Neuronal stem cell (in vitro differentiated cells): ENCODE measurements at regions not wholly inside any gene's neighbourhood (a gene's known extent, or its start where the extent isn't known, plus 50 kb on each side); places are given as distances from the start of the nearest gene placed in this dataset.

Source experiments
- DNase-seq: peaks from one replicate; pipeline ENCODE4 v3.0.0-alpha.2; 2013; ENCODE audit warnings: low spot score
- H2AFZ ChIP-seq: one replicate; pipeline ENCODE4 v1.6.1; 2013; ENCODE audit warnings: mild to moderate bottlenecking, low read length, inconsistent platforms
- H2AK5ac ChIP-seq: 2 replicates; pipeline ENCODE4 v1.6.1; 2013; ENCODE audit warnings: low read depth, mild to moderate bottlenecking, inconsistent platforms, low read length, moderate library complexity, mixed read lengths
- H2BK120ac ChIP-seq: 2 replicates; pipeline ENCODE4 v1.6.1; 2013; ENCODE audit warnings: low read depth, mild to moderate bottlenecking, inconsistent platforms, low read length, moderate library complexity, mixed read lengths
- H2BK12ac ChIP-seq: one replicate; pipeline ENCODE4 v1.6.1; 2013; ENCODE audit warnings: low read length, inconsistent platforms
- H2BK15ac ChIP-seq: 2 replicates; pipeline ENCODE4 v1.6.1; 2013; ENCODE audit warnings: mild to moderate bottlenecking, low read length, inconsistent platforms, mixed read lengths
- H2BK5ac ChIP-seq: one replicate; pipeline ENCODE4 v1.6.1; 2013; ENCODE audit warnings: inconsistent platforms, mild to moderate bottlenecking, low read length, moderate library complexity
- H3K14ac ChIP-seq: one replicate; pipeline ENCODE4 v1.6.1; 2013; ENCODE audit warnings: low read length, inconsistent platforms
- H3K18ac ChIP-seq: 2 replicates; pipeline ENCODE4 v1.6.1; 2013; ENCODE audit warnings: low read length, inconsistent platforms
- H3K23ac ChIP-seq: 2 replicates; pipeline ENCODE4 v1.6.1; 2013; ENCODE audit warnings: low read depth, mild to moderate bottlenecking, mixed read lengths, low read length, inconsistent platforms; ENCODE audit not compliant: poor library complexity
- H3K27ac ChIP-seq: replicated peaks from 3 replicates; pipeline ENCODE4 v1.5.1; 2013; ENCODE audit warnings: low read length, inconsistent platforms
- H3K27me3 ChIP-seq, 3 experiments: 2 replicates each; pipeline ENCODE4 v1.6.1; 2013; ENCODE audit warnings: low read length in 3 of 3, mild to moderate bottlenecking in 2 of 3, inconsistent platforms in 1 of 3, low read depth in 1 of 3, mixed read lengths in 1 of 3, moderate library complexity in 1 of 3; ENCODE audit not compliant: control insufficient read depth in 3 of 3, insufficient read depth in 3 of 3
- H3K36me3 ChIP-seq, 2 donors: replicated peaks in 1 of 2; 2 replicates each; pipeline ENCODE4 v1.6.1; 2013; ENCODE audit warnings: low read length in 2 of 2; ENCODE audit not compliant: control insufficient read depth in 2 of 2, insufficient read depth in 2 of 2
- H3K4ac ChIP-seq: 2 replicates; pipeline ENCODE4 v1.6.1; 2013; ENCODE audit warnings: inconsistent platforms, mild to moderate bottlenecking, low read length, moderate library complexity
- H3K4me1 ChIP-seq, 2 donors: 1 replicate in 1 of 2; 2 replicates in 1 of 2; pipeline ENCODE4 v1.6.1; 2013; ENCODE audit warnings: low read length in 2 of 2, low read depth in 1 of 2; ENCODE audit not compliant: control insufficient read depth in 2 of 2, insufficient read depth in 1 of 2
- H3K4me2 ChIP-seq: one replicate; pipeline ENCODE4 v1.6.1; 2013; ENCODE audit warnings: mild to moderate bottlenecking, low read length, inconsistent platforms; ENCODE audit not compliant: insufficient read depth, poor library complexity, severe bottlenecking
- H3K4me3 ChIP-seq, 2 donors: 2 replicates each; pipeline ENCODE4 v1.5.1; 2013; ENCODE audit warnings: low read length in 2 of 2, mild to moderate bottlenecking in 2 of 2, inconsistent platforms in 1 of 2, moderate library complexity in 1 of 2
- H3K79me1 ChIP-seq: one replicate; pipeline ENCODE4 v1.6.1; 2013; ENCODE audit warnings: low read depth, mild to moderate bottlenecking, inconsistent platforms, low read length, moderate library complexity
- H3K9ac ChIP-seq: one replicate; pipeline ENCODE4 v1.6.1; 2013; ENCODE audit warnings: mild to moderate bottlenecking, low read depth, low read length, inconsistent platforms; ENCODE audit not compliant: poor library complexity
- H3K9me3 ChIP-seq, 2 donors: replicated peaks in 1 of 2; 2 replicates each; pipeline versions ENCODE3 to v1.6.1; 2013; ENCODE audit warnings: low read length in 2 of 2, mild to moderate bottlenecking in 2 of 2, inconsistent platforms in 1 of 2, low read depth in 1 of 2, mixed read lengths in 1 of 2, moderate library complexity in 1 of 2; ENCODE audit not compliant: control insufficient read depth in 2 of 2, insufficient read depth in 1 of 2
- H4K8ac ChIP-seq: one replicate; pipeline ENCODE4 v1.6.1; 2013; ENCODE audit warnings: low read depth, mild to moderate bottlenecking, inconsistent platforms, low read length, moderate library complexity
- H4K91ac ChIP-seq: one replicate; pipeline ENCODE4 v1.6.1; 2013; ENCODE audit warnings: low read length, low read depth, mild to moderate bottlenecking, inconsistent platforms; ENCODE audit not compliant: poor library complexity
- WGBS, 2 donors: extraction: QIAGEN DNeasy Blood & Tissue Kit; methylation state at CpG; one replicate each; pipeline ENCODE4 v1.1.7; 2013; ENCODE audit warnings: missing lambda C conversion rate in 2 of 2, mixed read lengths in 1 of 2; ENCODE audit not compliant: insufficient read length in 2 of 2, insufficient replicate concordance in 1 of 2; ENCODE audit errors: extremely low coverage in 2 of 2; 5-methylcytosine and 5-hydroxymethylcytosine counted together

DNA sequence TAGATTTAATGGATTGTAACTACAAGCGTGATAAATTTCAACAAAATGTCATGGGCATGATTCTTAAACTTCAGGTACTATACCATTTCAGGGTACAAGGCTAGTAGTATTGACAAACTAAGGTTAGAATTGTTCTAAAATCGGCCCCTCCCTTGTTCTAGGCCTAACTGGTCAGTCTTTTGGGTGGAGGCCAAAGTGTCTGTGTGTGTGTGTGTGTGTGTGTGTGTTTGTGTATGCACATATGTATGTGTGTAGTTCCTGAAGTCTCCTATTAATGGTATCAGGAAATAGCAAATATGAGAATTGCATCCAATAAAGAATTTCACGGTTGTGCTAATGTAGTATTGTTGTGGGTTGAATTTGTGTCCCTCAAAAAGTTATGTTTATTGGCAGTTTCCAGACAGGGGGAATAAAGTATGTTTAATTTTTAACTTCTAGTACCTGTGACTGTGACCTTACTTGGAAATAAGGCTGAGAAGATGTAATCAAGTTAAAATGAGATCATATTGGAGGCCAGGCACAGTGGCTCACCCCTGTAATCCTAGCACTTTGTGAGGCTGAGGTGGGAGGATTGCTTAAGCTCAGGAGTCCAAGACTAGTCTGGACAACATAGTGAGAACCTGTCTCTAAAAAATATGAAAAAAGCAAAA, 119.2 kb downstream of the KLF5 start:
- Histone ChIP-seq H3K4me2 (no peak overlapping the region), H3K36me3 (no peaks in the 10 kb centered on the region), H3K9ac (no peak overlapping the region), H3K18ac (no peak overlapping the region), H2BK12ac (no peak overlapping the region), H3K27ac (no peak overlapping the region), H4K91ac (no peak overlapping the region), H4K8ac (no peak overlapping the region), H3K79me1 (no peaks in the 10 kb centered on the region), H3K4me1 (no peaks in the 10 kb centered on the region), H3K14ac (no peak overlapping the region), H2BK120ac (no peak overlapping the region), H3K9me3 (no peaks in the 10 kb centered on the region), H2AFZ (no peak overlapping the region), H2BK15ac (no peak overlapping the region), H2AK5ac (no peak overlapping the region), H3K4ac (no peak overlapping the region), H2BK5ac (no peak overlapping the region), H3K4me3 (no peak overlapping the region), H3K23ac (no peak overlapping the region), H3K27me3 (no peaks in the 10 kb centered on the region)
- DNase-seq: no peak
- WGBS, 2 donors: no CpG with 5 or more reads among the region's 3 CpGs

- DNase-seq: no peak
- Histone ChIP-seq H3K14ac (no peak overlapping the region), H3K4me2 (no peak overlapping the region), H3K9me3 (no peaks in the 10 kb centered on the region), H2BK12ac (no peak overlapping the region), H3K79me1 (no peaks in the 10 kb centered on the region), H2BK15ac (no peak overlapping the region), H3K23ac (no peak overlapping the region), H4K8ac (no peak overlapping the region), H3K27ac (no peak overlapping the region), H2AK5ac (no peak overlapping the region), H3K18ac (no peak overlapping the region), H2BK5ac (no peak overlapping the region), H3K4me3 (no peak overlapping the region), H2AFZ (no peak overlapping the region), H3K27me3 (no peaks in the 10 kb centered on the region), H2BK120ac (no peak overlapping the region), H3K4ac (no peak overlapping the region), H3K36me3 (no peaks in the 10 kb centered on the region), H3K9ac (no peak overlapping the region), H4K91ac (no peak overlapping the region), H3K4me1 (no peaks in the 10 kb centered on the region)
- WGBS, 2 donors: no CpG with 5 or more reads among the region's 1 CpG
Observed at GRCh38 chr13:73177017-73177416, 118.2 kb downstream of the KLF5 start.

- no peak overlapping the region for H3K9ac ChIP-seq
- H2BK5ac ChIP-seq: no peak overlapping the region
- H3K4me2 ChIP-seq: no peak overlapping the region
- no peak overlapping the region for H2AFZ ChIP-seq
- H3K18ac ChIP-seq: no peak overlapping the region
- H3K4me3 ChIP-seq: no peak overlapping the region
- no peak overlapping the region for H4K8ac ChIP-seq
- no peak overlapping the region for H3K27ac ChIP-seq
- H2AK5ac ChIP-seq: no peak overlapping the region
- no peak for DNase-seq
- H4K91ac ChIP-seq: no peak overlapping the region
- H3K4me1 ChIP-seq: peaks cover 0 to 3% of the 10 kb centered on the region in 2 donors
- H3K14ac ChIP-seq: no peak overlapping the region
- no peaks in the 10 kb centered on the region for H3K36me3 ChIP-seq
- no peak overlapping the region for H2BK15ac ChIP-seq
- H3K79me1 ChIP-seq: no peaks in the 10 kb centered on the region
- H3K9me3 ChIP-seq: no peaks in the 10 kb centered on the region
- H2BK120ac ChIP-seq: no peak overlapping the region
- H2BK12ac ChIP-seq: no peak overlapping the region
- H3K27me3 ChIP-seq: no peaks in the 10 kb centered on the region
- no peak overlapping the region for H3K23ac ChIP-seq
- no peak overlapping the region for H3K4ac ChIP-seq
Observed at GRCh38 chr13:73174521-73175010, 115.8 kb downstream of the KLF5 start.

GRCh38 chr13:73173279-73173811, 114.5 kb downstream of the KLF5 start:
- no peak overlapping the region for H2AK5ac ChIP-seq
- H3K27me3 ChIP-seq: no peaks in the 10 kb centered on the region
- no peak overlapping the region for H3K23ac ChIP-seq
- no peak overlapping the region for H3K4me2 ChIP-seq
- no peaks in the 10 kb centered on the region for H3K79me1 ChIP-seq
- DNase-seq: no peak
- H3K36me3 ChIP-seq: no peaks in the 10 kb centered on the region
- H4K91ac ChIP-seq: no peak overlapping the region
- no peak overlapping the region for H4K8ac ChIP-seq
- H3K4me3 ChIP-seq: no peak overlapping the region
- no peak overlapping the region for H2BK5ac ChIP-seq
- no peaks in the 10 kb centered on the region for H3K9me3 ChIP-seq
- H3K14ac ChIP-seq: no peak overlapping the region
- H2BK12ac ChIP-seq: no peak overlapping the region
- H3K27ac ChIP-seq: no peak overlapping the region
- no peak overlapping the region for H3K9ac ChIP-seq
- H2BK120ac ChIP-seq: no peak overlapping the region
- peaks cover 5 to 7% of the 10 kb centered on the region in 2 donors for H3K4me1 ChIP-seq
- no peak overlapping the region for H3K4ac ChIP-seq
- no CpG with 5 or more reads among the region's 3 CpGs for WGBS, 2 donors
- no peak overlapping the region for H3K18ac ChIP-seq
- no peak overlapping the region for H2BK15ac ChIP-seq
- H2AFZ ChIP-seq: no peak overlapping the region
